H1 (cell line): ENCODE measurements at regions not wholly inside any gene's neighbourhood (a gene's known extent, or its start where the extent isn't known, plus 50 kb on each side); places are given as distances from the start of the nearest gene placed in this dataset.

Experiments
- TF ChIP-seq, protein P1 (sequence below): IDR thresholded peaks from 2 replicates; pipeline ENCODE4 v1.6.1; 2012; ENCODE audit warnings: inconsistent platforms

DNA sequence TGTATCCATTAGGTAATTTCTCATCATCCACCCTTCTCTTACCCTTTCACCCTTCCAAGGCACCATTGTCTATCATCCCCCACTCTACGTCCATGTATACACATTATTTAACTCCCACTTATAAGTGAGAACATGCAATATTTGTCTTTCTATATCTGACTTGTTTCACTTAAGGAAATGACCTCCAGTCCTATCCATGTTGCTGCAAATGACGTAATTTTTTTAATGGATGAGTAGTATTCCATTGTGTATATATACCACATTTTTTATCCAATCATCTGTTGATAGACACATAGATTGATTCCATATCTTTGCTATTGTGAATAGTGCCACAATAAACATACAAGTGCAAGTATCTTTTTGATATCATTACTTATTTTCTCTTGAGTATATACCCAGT is 322.9 kb upstream of the CXADR start (continued):
- TF ChIP-seq, protein P1, sequence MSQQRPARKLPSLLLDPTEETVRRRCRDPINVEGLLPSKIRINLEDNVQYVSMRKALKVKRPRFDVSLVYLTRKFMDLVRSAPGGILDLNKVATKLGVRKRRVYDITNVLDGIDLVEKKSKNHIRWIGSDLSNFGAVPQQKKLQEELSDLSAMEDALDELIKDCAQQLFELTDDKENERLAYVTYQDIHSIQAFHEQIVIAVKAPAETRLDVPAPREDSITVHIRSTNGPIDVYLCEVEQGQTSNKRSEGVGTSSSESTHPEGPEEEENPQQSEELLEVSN, result no peak
